HCT116 (cell line): ENCODE measurements at regions not wholly inside any gene's neighbourhood (a gene's known extent, or its start where the extent isn't known, plus 50 kb on each side); places are given as distances from the start of the nearest gene placed in this dataset.

Source experiments
- CBX3 ChIP-seq: IDR thresholded peaks from 2 replicates; pipeline ENCODE4 v1.6.1; 2012; ENCODE audit warnings: low read depth
- CTCF ChIP-seq, 3 experiments: fragments of 200-600 bp in 1 of 3; sonication (generic) in 1 of 3; IDR thresholded peaks in 2 of 3; conservative IDR thresholded peaks in 1 of 3; 2 replicates each; pipeline ENCODE4 v1.5.1; 2012 to 2017; ENCODE audit warnings: low read depth in 2 of 3, low read length in 2 of 3, antibody characterized with exemption in 1 of 3, borderline replicate concordance in 1 of 3, control low read depth in 1 of 3, mild to moderate bottlenecking in 1 of 3, mixed read lengths in 1 of 3, mixed run types in 1 of 3, moderate library complexity in 1 of 3; ENCODE audit not compliant: insufficient read depth in 1 of 3
- EZH2 ChIP-seq: fragments of 200-600 bp; sonication (generic); IDR thresholded peaks from 2 replicates; pipeline ENCODE4 v1.6.1; 2017; ENCODE audit warnings: antibody characterized with exemption, mixed run types
- POLR2A ChIP-seq: IDR thresholded peaks from 2 replicates; pipeline ENCODE4 v1.7.0; 2011; ENCODE audit warnings: borderline replicate concordance; ENCODE audit not compliant: insufficient read depth, insufficient read length; ENCODE audit errors: extremely low read depth
- RAD21 ChIP-seq: IDR thresholded peaks from 2 replicates; pipeline ENCODE4 v1.6.1; 2012; ENCODE audit warnings: low read depth, mild to moderate bottlenecking
- SP1 ChIP-seq: IDR thresholded peaks from 2 replicates; pipeline ENCODE4 v1.6.1; 2012; ENCODE audit warnings: low read depth
- ZFX ChIP-seq: fragments of 450-650 bp; IDR thresholded peaks from 2 replicates; pipeline ENCODE4 v1.6.1; 2017

- TF ChIP-seq SP1, result no peak
- TF ChIP-seq CBX3, result no peak
- no peak for TF ChIP-seq POLR2A
- no peak for TF ChIP-seq ZFX
- no peak for TF ChIP-seq RAD21
- no peak for TF ChIP-seq CTCF (IDR thresholded peaks at IDR 0.05 in 2 of 3, conservative IDR thresholded peaks at IDR 0.05 in 1 of 3; ENCODE audit: borderline replicate concordance in 1 of 3, insufficient read depth in 1 of 3, low read depth in 2 of 3, low read length in 2 of 3)
- no peak for TF ChIP-seq EZH2
Measured at GRCh38 chr2:45227347-45227746, 218.1 kb upstream of the SIX2 start.
